Loucy (cell line): ENCODE measurements at regions not wholly inside any gene's neighbourhood (a gene's known extent, or its start where the extent isn't known, plus 50 kb on each side); places are given as distances from the start of the nearest gene placed in this dataset.

Experiments
- EZH2phosphoT487 ChIP-seq: fragments of 200-600 bp; IDR thresholded peaks from 2 replicates; pipeline ENCODE4 v1.6.1; 2018; ENCODE audit warnings: antibody characterized with exemption, mild to moderate bottlenecking, moderate library complexity, borderline replicate concordance
- TF ChIP-seq, protein P1 (sequence below): fragments of 200-600 bp; sonication (generic); conservative IDR thresholded peaks from 2 replicates; pipeline ENCODE4 v1.5.1; 2014; ENCODE audit warnings: mild to moderate bottlenecking, antibody characterized with exemption, low read length

- TF ChIP-seq, protein P1, sequence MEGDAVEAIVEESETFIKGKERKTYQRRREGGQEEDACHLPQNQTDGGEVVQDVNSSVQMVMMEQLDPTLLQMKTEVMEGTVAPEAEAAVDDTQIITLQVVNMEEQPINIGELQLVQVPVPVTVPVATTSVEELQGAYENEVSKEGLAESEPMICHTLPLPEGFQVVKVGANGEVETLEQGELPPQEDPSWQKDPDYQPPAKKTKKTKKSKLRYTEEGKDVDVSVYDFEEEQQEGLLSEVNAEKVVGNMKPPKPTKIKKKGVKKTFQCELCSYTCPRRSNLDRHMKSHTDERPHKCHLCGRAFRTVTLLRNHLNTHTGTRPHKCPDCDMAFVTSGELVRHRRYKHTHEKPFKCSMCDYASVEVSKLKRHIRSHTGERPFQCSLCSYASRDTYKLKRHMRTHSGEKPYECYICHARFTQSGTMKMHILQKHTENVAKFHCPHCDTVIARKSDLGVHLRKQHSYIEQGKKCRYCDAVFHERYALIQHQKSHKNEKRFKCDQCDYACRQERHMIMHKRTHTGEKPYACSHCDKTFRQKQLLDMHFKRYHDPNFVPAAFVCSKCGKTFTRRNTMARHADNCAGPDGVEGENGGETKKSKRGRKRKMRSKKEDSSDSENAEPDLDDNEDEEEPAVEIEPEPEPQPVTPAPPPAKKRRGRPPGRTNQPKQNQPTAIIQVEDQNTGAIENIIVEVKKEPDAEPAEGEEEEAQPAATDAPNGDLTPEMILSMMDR = no peak
- TF ChIP-seq EZH2phosphoT487 = no peak
These were observed 458.2 kb upstream of the DAB1 start for GRCh38 chr1:57882072-57882471.
